Neural cell (in vitro differentiated cells): ENCODE measurements at regions not wholly inside any gene's neighbourhood (a gene's known extent, or its start where the extent isn't known, plus 50 kb on each side); places are given as distances from the start of the nearest gene placed in this dataset.

Source experiments
- H2AFZ ChIP-seq: fragments of 200-600, 300-800 bp; sonication (generic), shearing (Covaris generic); 2 replicates; pipeline ENCODE4 v1.6.0; 2014; ENCODE audit warnings: low read depth, mild to moderate bottlenecking, antibody characterized with exemption, low read length, moderate library complexity
- H3F3A ChIP-seq: fragments of 200-600 bp; shearing (Covaris generic); 2 replicates; pipeline ENCODE4 v1.6.1; 2016; ENCODE audit warnings: mild to moderate bottlenecking, moderate library complexity, mixed read lengths, antibody characterized with exemption, low read length; ENCODE audit not compliant: insufficient read depth, poor library complexity, severe bottlenecking
- H3K27ac ChIP-seq: fragments of 200-600, 300-800 bp; sonication (generic), shearing (Covaris generic); 2 replicates; pipeline ENCODE4 v1.5.1; 2014; ENCODE audit warnings: mild to moderate bottlenecking, low read length, moderate library complexity
- H3K27me3 ChIP-seq: fragments of 300-800, 200-600 bp; sonication (generic), shearing (Covaris generic); 2 replicates; pipeline ENCODE4 v1.6.0; 2014; ENCODE audit warnings: mild to moderate bottlenecking, low read depth, low read length, moderate library complexity; ENCODE audit not compliant: insufficient read depth
- H3K36me3 ChIP-seq: fragments of 300-800, 200-600 bp; sonication (generic), shearing (Covaris generic); 2 replicates; pipeline ENCODE4 v1.5.1; 2014; ENCODE audit warnings: mild to moderate bottlenecking, antibody characterized with exemption, low read length, moderate library complexity; ENCODE audit not compliant: insufficient read depth
- H3K4me2 ChIP-seq: fragments of 300-800, 200-600 bp; sonication (generic), shearing (Covaris generic); 2 replicates; pipeline ENCODE4 v1.6.0; 2014; ENCODE audit warnings: mild to moderate bottlenecking, low read length
- H3K4me3 ChIP-seq: fragments of 300-800, 200-600 bp; sonication (generic), shearing (Covaris generic); 2 replicates; pipeline ENCODE4 v1.5.1; 2014; ENCODE audit warnings: mild to moderate bottlenecking, low read length, moderate library complexity
- H3K79me2 ChIP-seq: fragments of 200-600 bp; shearing (Covaris generic); replicated peaks from 2 replicates; pipeline ENCODE4 v1.6.0; 2014; ENCODE audit warnings: mild to moderate bottlenecking, low read length, moderate library complexity; ENCODE audit not compliant: insufficient read depth
- H3K9ac ChIP-seq: fragments of 300-800, 200-600 bp; sonication (generic), shearing (Covaris generic); 2 replicates; pipeline ENCODE4 v1.6.1; 2016; ENCODE audit warnings: mild to moderate bottlenecking, low read length, mixed read lengths
- H3K9me2 ChIP-seq: fragments of 200-600 bp; shearing (Covaris generic); 2 replicates; pipeline ENCODE4 v1.6.1; 2016; ENCODE audit warnings: mild to moderate bottlenecking, low read length, mixed read lengths; ENCODE audit not compliant: insufficient read depth
- H3K9me3 ChIP-seq: fragments of 200-600, 300-800 bp; sonication (generic), shearing (Covaris generic); 2 replicates; pipeline ENCODE4 v1.6.1; 2016; ENCODE audit warnings: mild to moderate bottlenecking, mixed run types, low read length, moderate library complexity, mixed read lengths
- H4K20me1 ChIP-seq: fragments of 200-600 bp; shearing (Covaris generic); 2 replicates; pipeline ENCODE4 v1.6.1; 2016; ENCODE audit warnings: mild to moderate bottlenecking, mixed run types; ENCODE audit not compliant: insufficient read depth
- EP300 ChIP-seq: fragments of 450-650 bp; conservative IDR thresholded peaks from 2 replicates; pipeline ENCODE4 v1.6.1; 2014; ENCODE audit warnings: antibody characterized with exemption, mild to moderate bottlenecking, moderate library complexity; ENCODE audit not compliant: poor library complexity, severe bottlenecking
- EZH2 ChIP-seq: fragments of 200-600, 300-800 bp; shearing (Covaris generic), sonication (generic); IDR thresholded peaks from 2 replicates; pipeline ENCODE4 v1.6.1; 2014; ENCODE audit warnings: antibody characterized with exemption, low read length, borderline replicate concordance, mild to moderate bottlenecking; ENCODE audit not compliant: insufficient read depth, poor library complexity, severe bottlenecking
- MXI1 ChIP-seq: fragments of 450-650 bp; conservative IDR thresholded peaks from 2 replicates; pipeline ENCODE4 v1.6.1; 2014; ENCODE audit warnings: antibody characterized with exemption, mild to moderate bottlenecking; ENCODE audit not compliant: poor library complexity, severe bottlenecking
- POLR2AphosphoS5 ChIP-seq: IDR thresholded peaks from 2 replicates; pipeline ENCODE4 v1.6.1; 2012
- RAD21 ChIP-seq: fragments of 450-650 bp; conservative IDR thresholded peaks from 2 replicates; pipeline ENCODE4 v1.6.1; 2014; ENCODE audit warnings: antibody characterized with exemption, mild to moderate bottlenecking, moderate library complexity
- SMC3 ChIP-seq: fragments of 450-650 bp; conservative IDR thresholded peaks from 2 replicates; pipeline ENCODE4 v1.6.1; 2014; ENCODE audit warnings: antibody characterized with exemption, mild to moderate bottlenecking, moderate library complexity; ENCODE audit not compliant: poor library complexity
- TAF1 ChIP-seq: IDR thresholded peaks from 2 replicates; pipeline ENCODE4 v1.6.1; 2012; ENCODE audit warnings: low read depth
- TF ChIP-seq, protein P1 (sequence below): IDR thresholded peaks from 2 replicates; pipeline ENCODE4 v1.6.1; 2012; ENCODE audit warnings: borderline replicate concordance
- TF ChIP-seq, protein P2 (sequence below): fragments of 450-650 bp; IDR thresholded peaks from 2 replicates; pipeline ENCODE4 v1.5.1; 2014; ENCODE audit warnings: antibody characterized with exemption, mild to moderate bottlenecking, moderate library complexity; ENCODE audit not compliant: poor library complexity, severe bottlenecking

DNA sequence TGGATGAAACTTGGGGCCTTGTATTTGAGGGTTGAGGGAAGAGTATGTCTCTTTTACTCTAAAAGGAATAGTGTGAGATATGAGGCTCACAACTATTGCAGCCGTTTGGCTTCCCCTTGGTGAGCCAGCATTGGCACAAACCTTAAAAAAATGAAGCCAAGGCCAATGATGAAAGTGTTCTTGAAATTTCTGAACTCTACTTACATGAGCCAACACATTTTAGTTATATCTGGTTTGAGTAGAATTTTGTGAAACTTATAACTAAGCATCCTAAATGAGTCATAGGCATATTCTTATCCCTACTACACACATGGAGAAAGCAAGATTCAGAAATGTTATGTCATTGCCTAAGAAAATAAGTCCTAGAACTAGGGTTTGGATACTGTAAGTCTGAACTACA lies 55.3 kb upstream of the ACSS3 start:
- TF ChIP-seq SMC3 (no peak), RAD21 (no peak), EP300 (no peak), EZH2 (no peak), MXI1 (no peak), POLR2AphosphoS5 (no peak), TAF1 (no peak)
- TF ChIP-seq, protein P1, sequence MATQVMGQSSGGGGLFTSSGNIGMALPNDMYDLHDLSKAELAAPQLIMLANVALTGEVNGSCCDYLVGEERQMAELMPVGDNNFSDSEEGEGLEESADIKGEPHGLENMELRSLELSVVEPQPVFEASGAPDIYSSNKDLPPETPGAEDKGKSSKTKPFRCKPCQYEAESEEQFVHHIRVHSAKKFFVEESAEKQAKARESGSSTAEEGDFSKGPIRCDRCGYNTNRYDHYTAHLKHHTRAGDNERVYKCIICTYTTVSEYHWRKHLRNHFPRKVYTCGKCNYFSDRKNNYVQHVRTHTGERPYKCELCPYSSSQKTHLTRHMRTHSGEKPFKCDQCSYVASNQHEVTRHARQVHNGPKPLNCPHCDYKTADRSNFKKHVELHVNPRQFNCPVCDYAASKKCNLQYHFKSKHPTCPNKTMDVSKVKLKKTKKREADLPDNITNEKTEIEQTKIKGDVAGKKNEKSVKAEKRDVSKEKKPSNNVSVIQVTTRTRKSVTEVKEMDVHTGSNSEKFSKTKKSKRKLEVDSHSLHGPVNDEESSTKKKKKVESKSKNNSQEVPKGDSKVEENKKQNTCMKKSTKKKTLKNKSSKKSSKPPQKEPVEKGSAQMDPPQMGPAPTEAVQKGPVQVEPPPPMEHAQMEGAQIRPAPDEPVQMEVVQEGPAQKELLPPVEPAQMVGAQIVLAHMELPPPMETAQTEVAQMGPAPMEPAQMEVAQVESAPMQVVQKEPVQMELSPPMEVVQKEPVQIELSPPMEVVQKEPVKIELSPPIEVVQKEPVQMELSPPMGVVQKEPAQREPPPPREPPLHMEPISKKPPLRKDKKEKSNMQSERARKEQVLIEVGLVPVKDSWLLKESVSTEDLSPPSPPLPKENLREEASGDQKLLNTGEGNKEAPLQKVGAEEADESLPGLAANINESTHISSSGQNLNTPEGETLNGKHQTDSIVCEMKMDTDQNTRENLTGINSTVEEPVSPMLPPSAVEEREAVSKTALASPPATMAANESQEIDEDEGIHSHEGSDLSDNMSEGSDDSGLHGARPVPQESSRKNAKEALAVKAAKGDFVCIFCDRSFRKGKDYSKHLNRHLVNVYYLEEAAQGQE = no peak
- TF ChIP-seq, protein P2, sequence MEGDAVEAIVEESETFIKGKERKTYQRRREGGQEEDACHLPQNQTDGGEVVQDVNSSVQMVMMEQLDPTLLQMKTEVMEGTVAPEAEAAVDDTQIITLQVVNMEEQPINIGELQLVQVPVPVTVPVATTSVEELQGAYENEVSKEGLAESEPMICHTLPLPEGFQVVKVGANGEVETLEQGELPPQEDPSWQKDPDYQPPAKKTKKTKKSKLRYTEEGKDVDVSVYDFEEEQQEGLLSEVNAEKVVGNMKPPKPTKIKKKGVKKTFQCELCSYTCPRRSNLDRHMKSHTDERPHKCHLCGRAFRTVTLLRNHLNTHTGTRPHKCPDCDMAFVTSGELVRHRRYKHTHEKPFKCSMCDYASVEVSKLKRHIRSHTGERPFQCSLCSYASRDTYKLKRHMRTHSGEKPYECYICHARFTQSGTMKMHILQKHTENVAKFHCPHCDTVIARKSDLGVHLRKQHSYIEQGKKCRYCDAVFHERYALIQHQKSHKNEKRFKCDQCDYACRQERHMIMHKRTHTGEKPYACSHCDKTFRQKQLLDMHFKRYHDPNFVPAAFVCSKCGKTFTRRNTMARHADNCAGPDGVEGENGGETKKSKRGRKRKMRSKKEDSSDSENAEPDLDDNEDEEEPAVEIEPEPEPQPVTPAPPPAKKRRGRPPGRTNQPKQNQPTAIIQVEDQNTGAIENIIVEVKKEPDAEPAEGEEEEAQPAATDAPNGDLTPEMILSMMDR = no peak

DNA sequence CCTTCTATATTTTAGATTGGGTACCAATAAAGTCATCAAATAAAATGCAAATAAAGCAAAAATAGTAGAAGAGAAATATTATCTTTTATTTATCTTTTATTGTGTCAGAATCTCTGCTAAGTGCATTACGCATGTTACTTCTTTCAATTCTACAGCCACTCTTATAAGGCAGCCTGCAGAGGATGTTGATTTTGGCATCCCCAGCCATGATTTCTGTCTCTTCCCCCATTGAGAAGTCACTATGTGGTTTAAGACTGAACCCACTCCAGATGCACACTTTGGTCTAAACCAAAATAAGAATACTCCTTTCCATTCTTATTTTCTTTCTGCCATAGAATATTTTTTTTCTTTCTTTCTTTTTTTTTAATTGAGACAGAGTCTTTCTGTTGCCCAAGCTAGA lies 56.0 kb upstream of the ACSS3 start:
- H3K4me3 ChIP-seq = no peak overlapping the region
- H3K4me2 ChIP-seq = no peak overlapping the region
- no peak overlapping the region for H3K9ac ChIP-seq
- H3K9me2 ChIP-seq = no peaks in the 10 kb centered on the region
- no peaks in the 10 kb centered on the region for H4K20me1 ChIP-seq
- H3F3A ChIP-seq = no peaks in the 10 kb centered on the region
- no peak overlapping the region for H3K27ac ChIP-seq
- H3K79me2 ChIP-seq = no peaks in the 10 kb centered on the region
- TF ChIP-seq MXI1 (no peak), SMC3 (no peak), POLR2AphosphoS5 (no peak), EZH2 (no peak), RAD21 (no peak), TAF1 (no peak), EP300 (no peak)
- TF ChIP-seq, protein P2 = no peak
- TF ChIP-seq, protein P1 = no peak
- no peaks in the 10 kb centered on the region for H3K9me3 ChIP-seq
- H3K27me3 ChIP-seq = no peaks in the 10 kb centered on the region
- H2AFZ ChIP-seq = no peak overlapping the region
- no peaks in the 10 kb centered on the region for H3K36me3 ChIP-seq

More for the DNA sequence above, 55.3 kb upstream of the ACSS3 start:
- no peak overlapping the region for H2AFZ ChIP-seq
- no peaks in the 10 kb centered on the region for H3K36me3 ChIP-seq
- no peak overlapping the region for H3K4me3 ChIP-seq
- H3K27me3 ChIP-seq = no peaks in the 10 kb centered on the region
- H3K9me3 ChIP-seq = no peaks in the 10 kb centered on the region
- H3K4me2 ChIP-seq = no peak overlapping the region
- no peaks in the 10 kb centered on the region for H3K9me2 ChIP-seq
- H4K20me1 ChIP-seq = no peaks in the 10 kb centered on the region
- no peak overlapping the region for H3K27ac ChIP-seq
- no peak overlapping the region for H3K9ac ChIP-seq
- H3F3A ChIP-seq = no peaks in the 10 kb centered on the region
- H3K79me2 ChIP-seq = no peaks in the 10 kb centered on the region
